HuH-7.5 (cell line): ENCODE measurements at regions not wholly inside any gene's neighbourhood (a gene's known extent, or its start where the extent isn't known, plus 50 kb on each side); places are given as distances from the start of the nearest gene placed in this dataset.
"Not testable (repeated sequence)": the region's sequence is repeated elsewhere in the genome, so short reads cannot be mapped to it uniquely, and the experiment has no call there.

Source experiments
- DNase-seq: peaks from one replicate; pipeline ENCODE4 v3.0.0; 2011; ENCODE audit warnings: low spot score

DNA sequence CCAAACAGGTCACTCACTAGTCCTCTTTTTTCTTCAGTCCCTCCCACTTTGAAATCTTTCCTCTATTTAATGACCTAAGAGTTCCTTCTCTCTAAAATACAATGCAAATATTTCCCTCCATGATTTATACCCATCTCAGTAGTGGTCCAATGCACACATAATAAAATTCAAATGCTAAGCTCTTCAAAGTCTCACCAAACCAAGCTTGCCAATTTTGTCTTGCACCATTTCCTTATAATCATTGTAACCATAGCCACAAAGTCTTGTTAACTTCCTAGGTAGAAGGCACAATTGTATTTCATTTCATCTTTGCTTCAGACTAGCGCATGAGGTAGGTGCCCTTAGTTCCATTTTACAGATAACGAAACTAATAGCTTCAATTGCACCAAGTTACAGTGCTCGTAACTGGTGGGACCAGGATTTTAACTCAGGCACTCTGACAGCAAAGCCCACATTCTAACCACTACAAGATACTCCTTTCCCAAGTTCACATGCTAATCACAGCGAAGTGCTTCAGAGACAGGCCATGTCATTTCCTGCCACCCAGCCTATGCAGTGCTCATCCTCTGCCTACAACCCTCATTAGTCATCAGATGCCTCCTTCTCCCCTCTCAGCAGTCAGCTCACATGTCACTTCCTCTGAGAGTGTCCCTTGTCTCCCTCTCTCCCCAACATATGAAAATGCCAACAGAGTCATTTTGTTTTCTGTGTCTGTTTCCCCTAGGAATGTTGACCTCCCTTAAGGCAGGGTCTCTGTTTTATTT lies 66.9 kb upstream of the PPARGC1A start:
- no peak for DNase-seq

DNA sequence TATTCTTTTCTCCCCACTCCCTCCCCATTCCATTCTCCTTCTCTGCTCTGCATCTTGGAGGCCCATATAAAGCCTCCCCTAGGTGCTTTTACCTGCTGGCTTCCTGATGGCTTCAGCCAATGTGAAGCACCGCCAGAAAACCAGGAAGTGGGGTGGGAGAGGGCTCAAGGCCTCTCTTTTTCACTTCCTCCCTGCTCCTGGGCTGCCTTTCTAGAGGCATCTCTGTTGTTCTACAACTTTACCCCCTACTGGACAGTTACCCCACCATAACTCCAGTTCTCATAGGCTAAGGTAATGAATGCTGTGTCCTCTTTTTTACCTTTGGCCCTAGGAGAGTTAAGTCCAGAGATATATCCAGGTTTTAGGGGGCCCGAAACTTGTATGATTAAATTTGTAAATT lies 62.4 kb upstream of the PPARGC1A start:
- DNase-seq: no peak

DNA sequence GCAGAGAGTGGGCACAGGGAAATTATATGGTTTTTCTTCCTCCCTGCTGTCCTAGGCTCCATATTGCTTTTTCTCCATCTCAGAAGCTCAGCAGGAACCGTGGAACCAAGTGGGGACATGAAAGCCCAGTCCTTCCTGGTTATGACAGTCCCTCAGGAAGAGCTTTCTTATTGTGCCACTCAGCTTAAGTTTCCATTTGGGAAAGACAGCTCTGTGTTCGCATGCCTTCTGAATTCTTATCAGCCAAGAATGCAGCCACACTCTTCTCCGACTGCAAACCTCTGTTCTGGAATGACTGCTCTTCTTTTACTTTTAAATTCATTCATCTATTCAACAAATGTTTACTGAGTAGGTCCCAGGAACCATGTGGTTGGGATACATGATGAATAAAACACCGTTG lies 58.0 kb upstream of the PPARGC1A start:
- DNase-seq: no peak

DNA sequence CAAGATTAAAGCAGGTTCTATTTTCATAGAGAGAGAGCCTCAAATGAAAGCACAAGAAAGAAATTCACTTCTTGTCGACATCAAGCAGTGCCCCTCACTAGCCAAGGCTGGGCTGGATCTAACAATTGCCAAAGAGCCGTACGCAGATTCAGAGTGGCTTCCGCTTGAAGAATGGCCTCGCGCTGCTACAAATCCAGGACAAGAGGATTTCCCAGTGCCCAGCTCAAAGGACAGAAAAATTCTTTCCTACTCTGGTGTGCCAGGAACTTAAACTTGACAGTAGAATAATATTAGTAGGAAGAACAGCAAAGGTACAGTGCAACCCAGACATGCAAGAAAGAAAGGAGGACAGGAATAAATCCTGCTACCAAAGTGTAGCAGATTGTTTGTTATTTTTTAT lies 56.5 kb upstream of the PPARGC1A start:
- DNase-seq: no peak

DNA sequence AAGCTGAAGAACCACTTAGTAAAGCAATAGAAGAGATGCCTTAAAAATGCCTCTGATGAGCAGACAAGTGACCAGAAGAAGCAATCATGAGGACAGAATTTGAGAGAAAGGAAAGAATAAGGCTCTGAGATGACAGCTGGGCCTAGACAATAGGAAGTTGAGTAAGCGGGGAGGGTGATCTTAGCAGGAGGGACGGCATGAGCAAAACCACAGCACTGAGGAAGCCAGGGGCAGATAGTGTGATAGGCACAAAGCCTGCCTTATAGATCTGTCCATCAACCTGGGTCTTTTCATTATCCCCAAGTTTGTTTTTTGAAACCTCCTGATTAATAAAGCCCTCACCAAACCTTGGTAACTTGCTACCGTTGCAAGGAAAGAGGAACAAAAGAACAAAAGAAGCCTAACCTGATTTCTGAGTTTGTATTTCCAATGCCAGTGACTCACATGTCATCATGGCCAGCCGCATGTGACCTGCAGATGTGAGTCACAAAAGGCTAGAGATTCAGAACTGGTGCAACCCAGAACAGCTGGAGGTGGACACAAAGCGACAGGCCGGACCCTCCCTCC lies 55.7 kb upstream of the PPARGC1A start:
- DNase-seq: no peak

DNA sequence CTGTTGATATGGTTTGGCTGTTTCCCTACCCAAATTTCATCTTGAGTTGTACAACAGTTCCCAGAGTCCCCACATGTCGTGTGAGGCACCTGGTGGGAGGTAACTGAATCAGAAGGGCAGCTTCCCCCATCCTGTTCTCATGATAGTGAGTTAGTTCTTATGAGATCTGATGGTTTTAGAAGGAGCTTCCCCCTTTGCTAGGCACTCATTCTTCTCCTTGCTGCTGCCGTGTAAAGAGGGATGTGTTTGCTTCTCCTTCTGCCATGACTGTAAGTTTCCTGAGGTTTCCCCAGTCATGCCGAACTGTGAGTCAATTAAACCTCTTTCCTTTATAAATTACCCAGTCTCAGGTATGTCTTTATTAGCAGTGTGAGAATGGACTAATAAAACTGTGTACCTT lies 54.7 kb upstream of the PPARGC1A start:
- not testable (repeated sequence) for DNase-seq

DNA sequence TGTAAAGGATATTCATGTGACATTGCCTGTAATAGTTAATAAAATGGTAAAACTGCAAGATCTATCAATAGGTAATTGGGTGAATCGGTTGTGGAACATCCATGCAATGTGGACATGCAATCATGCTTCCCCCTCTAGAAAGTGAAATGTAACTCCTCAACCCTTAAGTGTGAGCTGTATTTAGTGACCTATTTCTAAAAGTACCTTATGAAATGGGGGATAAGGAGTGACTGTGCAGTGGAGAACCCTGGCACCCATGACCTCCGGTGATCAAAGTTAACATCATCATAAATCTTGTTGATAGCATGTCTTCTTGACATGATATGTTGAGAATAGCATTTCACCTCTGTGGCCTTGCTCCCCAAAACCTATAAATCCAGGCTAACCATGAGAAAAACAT lies 53.6 kb upstream of the PPARGC1A start:
- DNase-seq: no peak

DNA sequence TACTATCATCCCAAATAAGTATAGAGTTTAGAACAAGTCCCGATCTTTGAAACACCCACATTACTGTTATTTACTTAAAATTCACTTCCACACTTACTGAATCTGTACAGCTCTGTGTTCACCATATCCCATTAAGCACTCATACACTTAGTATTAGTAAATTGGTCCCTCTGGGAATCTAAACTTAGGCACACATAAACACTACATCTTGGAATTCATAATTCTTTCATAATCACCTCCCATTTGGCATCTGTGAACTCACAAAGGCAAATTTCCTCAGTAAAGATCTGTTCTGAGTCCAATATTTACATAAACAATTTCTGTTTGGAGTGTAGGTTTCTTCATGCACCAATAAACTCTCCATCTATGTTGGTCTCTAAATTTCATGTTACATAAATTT lies 52.6 kb upstream of the PPARGC1A start:
- no peak for DNase-seq
